Prostate gland (tissue), 2 donors: ENCODE measurements at regions not wholly inside any gene's neighbourhood (a gene's known extent, or its start where the extent isn't known, plus 50 kb on each side); places are given as distances from the start of the nearest gene placed in this dataset.

Experiments used
- CTCF ChIP-seq, 4 experiments: fragments of 200-600 bp in 2 of 4; fragments of 450-650 bp in 2 of 4; sonication (generic) in 2 of 4; IDR thresholded peaks; 1 replicate in 3 of 4; 2 replicates in 1 of 4; pipeline ENCODE4 v1.5.1; 2016 to 2019; ENCODE audit warnings: antibody characterized with exemption in 4 of 4, mild to moderate bottlenecking in 2 of 4, moderate library complexity in 2 of 4
- POLR2A ChIP-seq: fragments of 450-650 bp; IDR thresholded peaks from one replicate; pipeline ENCODE4 v1.6.1; 2016; ENCODE audit warnings: antibody characterized with exemption, mild to moderate bottlenecking
- POLR2AphosphoS5 ChIP-seq: sonication (generic); formaldehyde crosslinking; IDR thresholded peaks from one replicate; pipeline ENCODE4 v1.6.1; 2017; ENCODE audit warnings: antibody characterized with exemption

- TF ChIP-seq CTCF (IDR thresholded peaks at IDR 0.05) (no peak), POLR2A (no peak), POLR2AphosphoS5 (no peak)
Observed at GRCh38 chr5:67588389-67588788, 391.8 kb upstream of the CD180 start.
